Adrenal gland (tissue), 9 donors: ENCODE measurements at regions not wholly inside any gene's neighbourhood (a gene's known extent, or its start where the extent isn't known, plus 50 kb on each side); places are given as distances from the start of the nearest gene placed in this dataset.

Experiments
- DNase-seq, 7 donors: peaks; one replicate each; pipeline ENCODE4 v3.0.0-alpha.2; 2019 to 2020
- H3K27ac ChIP-seq, 5 donors: fragments of 200-600 bp; sonication (generic) in 4 of 5; 1 replicate in 3 of 5; 2 replicates in 2 of 5; pipeline versions ENCODE4 v1.5.1 to v1.8.0; 2016 to 2020; ENCODE audit warnings: mild to moderate bottlenecking in 1 of 5
- H3K27me3 ChIP-seq: fragments of 200-600 bp; 2 replicates; pipeline ENCODE4 v1.8.0; 2021
- H3K36me3 ChIP-seq, 2 donors: fragments of 200-600 bp; replicated peaks in 1 of 2; 1 replicate in 1 of 2; 2 replicates in 1 of 2; pipeline versions ENCODE4 v1.5.1 to v1.8.0; 2018 to 2022
- H3K4me1 ChIP-seq, 2 donors: fragments of 200-600 bp; replicated peaks in 1 of 2; 1 replicate in 1 of 2; 2 replicates in 1 of 2; pipeline versions ENCODE4 v1.5.1 to v1.8.0; 2018 to 2021
- H3K4me3 ChIP-seq, 4 donors: fragments of 200-600 bp; sonication (generic) in 3 of 4; one replicate each; pipeline ENCODE4 v1.5.1; 2016 to 2018
- H3K9me3 ChIP-seq, 3 donors: fragments of 200-600 bp; sonication (generic) in 1 of 3; replicated peaks in 1 of 3; 1 replicate in 2 of 3; 2 replicates in 1 of 3; pipeline versions ENCODE4 v1.5.1 to v1.8.0; 2016 to 2021
- POLR2A ChIP-seq, 2 donors: fragments of 450-650 bp; IDR thresholded peaks; one replicate each; pipeline ENCODE4 v1.6.1; 2017; ENCODE audit warnings: antibody characterized with exemption in 2 of 2, mild to moderate bottlenecking in 2 of 2, moderate library complexity in 1 of 2
- WGBS, 4 donors: extraction: QIAGEN DNeasy Blood & Tissue Kit in 2 of 4; methylation state at CpG; one replicate each; pipeline versions ENCODE4 v1.1.5 to v1.1.7; 2013 to 2017; 5-methylcytosine and 5-hydroxymethylcytosine counted together
- intact Hi-C, 2 donors: fragments of 100-400 bp; cut with DNase I; formaldehyde crosslinking; loops; one replicate each; pipeline versions ENCODE4 v1.14.1 to v1.15.0; 2022 to 2023
- TF ChIP-seq, protein P1 (sequence below), 6 experiments: fragments of 450-650 bp in 4 of 6; fragments of 200-600 bp in 2 of 6; sonication (generic) in 1 of 6; IDR thresholded peaks; 1 replicate in 5 of 6; 2 replicates in 1 of 6; pipeline versions ENCODE4 v1.5.1 to v1.8.0; 2016 to 2021; ENCODE audit warnings: antibody characterized with exemption in 6 of 6, mild to moderate bottlenecking in 2 of 6, moderate library complexity in 1 of 6
- donor health status: healthy with polysubstance abuse.
- donor health status: Bipolar disorder and iron deficiency.
- donor health status: DM: yes; HTN: yes; CAD: no.
- donor health status: DM: no; HTN: no; CAD: no.
- donor health status: DM: no; HTN: no; CAD: no.

DNA sequence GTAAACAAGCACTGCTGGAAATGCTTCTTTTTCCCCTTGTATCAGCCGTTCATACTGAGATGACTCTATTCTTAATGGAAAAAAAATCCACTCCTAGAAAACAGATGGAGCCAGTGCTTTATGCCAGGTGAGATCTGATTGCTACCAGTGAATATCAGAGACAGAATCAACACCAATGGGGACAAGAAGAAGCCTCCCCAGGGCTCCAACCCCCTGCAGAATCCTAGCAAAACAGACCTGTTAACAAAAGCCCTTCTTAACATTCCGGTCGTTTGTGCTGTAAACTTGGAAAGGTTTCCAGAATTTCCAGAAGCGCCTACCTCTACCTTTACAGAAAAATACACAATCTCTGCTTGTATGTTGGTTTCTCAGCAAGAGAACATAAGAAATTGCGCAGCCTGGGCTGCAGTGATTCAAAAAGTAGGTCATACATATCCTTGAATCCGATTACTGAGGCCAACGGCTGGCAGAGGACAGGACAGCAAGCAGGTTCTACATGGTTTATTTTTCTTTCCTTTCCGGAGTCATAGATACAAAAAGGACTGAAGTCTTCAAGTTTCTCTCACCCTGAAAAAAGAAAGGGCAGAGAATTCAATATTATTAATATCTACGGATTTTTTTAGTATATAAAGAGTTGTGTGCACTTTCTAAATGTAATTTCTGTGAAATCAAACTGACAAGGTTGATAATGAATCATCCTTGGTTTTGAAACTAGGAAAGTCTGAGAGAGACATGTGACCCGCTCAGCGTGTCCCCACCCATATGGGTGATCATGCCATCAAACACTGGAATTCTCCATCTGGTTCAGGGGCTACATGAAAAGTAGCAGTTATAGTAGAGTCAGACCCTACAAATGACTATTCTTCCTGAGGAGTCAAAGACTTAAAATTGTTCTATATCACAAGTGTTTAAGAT is 266.7 kb upstream of the MGAT5 start:
- WGBS, 4 donors: 27 to 39% (median 36%) methylated on average over 11 of the region's 11 CpGs
- H3K9me3 ChIP-seq: no peaks in the 10 kb centered on the region
- H3K27me3 ChIP-seq: no peaks in the 10 kb centered on the region
- TF ChIP-seq, protein P1, sequence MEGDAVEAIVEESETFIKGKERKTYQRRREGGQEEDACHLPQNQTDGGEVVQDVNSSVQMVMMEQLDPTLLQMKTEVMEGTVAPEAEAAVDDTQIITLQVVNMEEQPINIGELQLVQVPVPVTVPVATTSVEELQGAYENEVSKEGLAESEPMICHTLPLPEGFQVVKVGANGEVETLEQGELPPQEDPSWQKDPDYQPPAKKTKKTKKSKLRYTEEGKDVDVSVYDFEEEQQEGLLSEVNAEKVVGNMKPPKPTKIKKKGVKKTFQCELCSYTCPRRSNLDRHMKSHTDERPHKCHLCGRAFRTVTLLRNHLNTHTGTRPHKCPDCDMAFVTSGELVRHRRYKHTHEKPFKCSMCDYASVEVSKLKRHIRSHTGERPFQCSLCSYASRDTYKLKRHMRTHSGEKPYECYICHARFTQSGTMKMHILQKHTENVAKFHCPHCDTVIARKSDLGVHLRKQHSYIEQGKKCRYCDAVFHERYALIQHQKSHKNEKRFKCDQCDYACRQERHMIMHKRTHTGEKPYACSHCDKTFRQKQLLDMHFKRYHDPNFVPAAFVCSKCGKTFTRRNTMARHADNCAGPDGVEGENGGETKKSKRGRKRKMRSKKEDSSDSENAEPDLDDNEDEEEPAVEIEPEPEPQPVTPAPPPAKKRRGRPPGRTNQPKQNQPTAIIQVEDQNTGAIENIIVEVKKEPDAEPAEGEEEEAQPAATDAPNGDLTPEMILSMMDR (IDR thresholded peaks at IDR 0.05): no peak
- peak in 1 of 2 donors; percentile 24 for TF ChIP-seq POLR2A (IDR thresholded peaks at IDR 0.05)
- H3K27ac ChIP-seq: peak overlapping the region in 4 of 5 donors; percentile 74 to 79 (median 74)
- peaks cover 0 to 18% of the 10 kb centered on the region in 2 donors for H3K4me1 ChIP-seq
- intact Hi-C loops: no loop called here
- H3K36me3 ChIP-seq: no peaks in the 10 kb centered on the region
- peak; percentile 54 to 88 (median 64) for DNase-seq
- peak overlapping the region in 1 of 4 donors; percentile 28 for H3K4me3 ChIP-seq

GRCh38 chr2:133988316-133988891 is 265.5 kb upstream of the MGAT5 start:
- no peaks in the 10 kb centered on the region for H3K27me3 ChIP-seq
- H3K4me1 ChIP-seq: peaks cover 0 to 18% of the 10 kb centered on the region in 2 donors
- DNase-seq: no peak
- intact Hi-C loops: no loop called here
- H3K27ac ChIP-seq: no peak overlapping the region
- no peaks in the 10 kb centered on the region for H3K9me3 ChIP-seq
- no peak overlapping the region for H3K4me3 ChIP-seq
- H3K36me3 ChIP-seq: no peaks in the 10 kb centered on the region
- WGBS, 4 donors: 89 to 94% (median 90%) methylated on average over 12 of the region's 12 CpGs
- TF ChIP-seq, protein P1 (IDR thresholded peaks at IDR 0.05): no peak
- TF ChIP-seq POLR2A (IDR thresholded peaks at IDR 0.05): no peak

DNA sequence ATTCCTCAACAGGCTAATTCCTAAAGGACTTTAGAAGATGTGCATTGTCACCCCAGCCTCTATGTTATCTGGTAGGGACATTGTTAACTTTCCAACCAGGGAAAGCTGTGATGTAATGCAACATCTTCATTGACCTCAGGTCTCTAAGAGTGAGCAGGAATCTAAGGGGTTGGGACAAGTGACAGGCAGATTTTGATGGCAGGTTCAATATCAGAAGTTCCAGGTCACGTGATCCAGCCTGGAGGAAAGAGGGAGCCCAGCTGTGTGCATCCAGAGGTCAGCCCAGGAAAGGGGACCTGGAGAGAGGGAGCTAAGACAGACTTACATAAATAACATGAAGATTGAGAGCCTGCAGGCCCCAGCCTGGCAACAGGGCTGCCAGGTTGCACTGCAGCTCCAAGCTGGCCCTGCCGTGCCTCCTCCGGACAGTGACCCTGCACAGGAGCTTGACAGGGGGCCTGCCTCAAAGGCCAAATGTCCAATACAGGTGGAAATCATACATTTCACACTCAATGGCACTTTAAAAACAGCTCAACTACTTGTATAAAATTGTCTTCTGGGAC is 262.2 kb upstream of the MGAT5 start:
- intact Hi-C loops: no loop called here
- Histone ChIP-seq H3K4me1 (peaks cover 0 to 11% of the 10 kb centered on the region in 2 donors), H3K27me3 (no peaks in the 10 kb centered on the region), H3K9me3 (no peaks in the 10 kb centered on the region), H3K27ac (no peak overlapping the region), H3K4me3 (no peak overlapping the region), H3K36me3 (no peaks in the 10 kb centered on the region)
- no peak for DNase-seq
- no peak for TF ChIP-seq POLR2A (IDR thresholded peaks at IDR 0.05)
- TF ChIP-seq, protein P1 (IDR thresholded peaks at IDR 0.05): no peak
- 84 to 98% (median 90%) methylated on average over 3 of the region's 3 CpGs for WGBS, 4 donors

GRCh38 chr2:133992454-133992853 is 261.4 kb upstream of the MGAT5 start:
- DNase-seq: no peak
- intact Hi-C loops: no loop called here
- H3K4me3 ChIP-seq: no peak overlapping the region
- H3K27me3 ChIP-seq: no peaks in the 10 kb centered on the region
- H3K36me3 ChIP-seq: no peaks in the 10 kb centered on the region
- WGBS, 4 donors: 80 to 100% (median 92%) methylated on average over 1 of the region's 1 CpG
- no peaks in the 10 kb centered on the region for H3K9me3 ChIP-seq
- no peak overlapping the region for H3K27ac ChIP-seq
- H3K4me1 ChIP-seq: peaks cover 0 to 5% of the 10 kb centered on the region in 2 donors
- TF ChIP-seq, protein P1 (IDR thresholded peaks at IDR 0.05): no peak
- TF ChIP-seq POLR2A (IDR thresholded peaks at IDR 0.05): no peak
